HepG2 (cell line): ENCODE measurements at regions not wholly inside any gene's neighbourhood (a gene's known extent, or its start where the extent isn't known, plus 50 kb on each side); places are given as distances from the start of the nearest gene placed in this dataset.

ENCODE experiments used
- ATAC-seq: fragments of 200-7000 bp; cut with Tn5 transposase; 3 replicates; pipeline ENCODE4 v1.9.1; 2020; ENCODE audit warnings: mild to moderate bottlenecking, moderate library complexity
- BruUV-seq: library from RNA; stranded (reverse); fragments of 400-500 nt; replicated peaks from 2 replicates; lab custom pipeline; 2021; lab: Mats Ljungman, UMichigan
- CTCF ChIA-PET: fragments of 300-600 bp; formaldehyde crosslinking; extraction: SDS; loops from one replicate; lab custom pipeline; 2021; ENCODE audit warnings: low total read pairs, inconsistent platforms, low intra/inter-chr PET ratio; lab: Yijun Ruan, JAX
- POLR2A ChIA-PET: fragments of 350-600 bp; sonication (Branson Sonifier 250); formaldehyde crosslinking; loops from one replicate; lab custom pipeline; 2020; ENCODE audit warnings: antibody characterized with exemption, inconsistent platforms; lab: Yijun Ruan, JAX
- DNase-seq: peaks from one replicate; pipeline ENCODE4 v3.0.0-alpha.2; 2015; ENCODE audit warnings: low spot score
- FAIRE-seq: peaks from 3 replicates; lab custom pipeline; 2011; peaks lifted over from hg19 to GRCh38; lab: Jason Lieb, UNC
- H2AFZ ChIP-seq: one replicate; pipeline ENCODE4 v1.6.1; 2011; ENCODE audit warnings: low read length, inconsistent platforms
- H3K27ac ChIP-seq: fragments of 300-600 bp; 3 replicates; pipeline ENCODE4 v1.8.0; 2011; ENCODE audit warnings: mixed run types, mild to moderate bottlenecking, mixed read lengths, low read length, inconsistent platforms; ENCODE audit not compliant: insufficient read depth; ENCODE audit errors: extremely low read length
- H3K27me3 ChIP-seq, 2 experiments: fragments of 200-600 bp in 1 of 2; 2 replicates in 1 of 2; 3 replicates in 1 of 2; pipeline versions ENCODE4 v1.6.0 to v1.8.0; 2011; ENCODE audit warnings: low read length in 2 of 2, mild to moderate bottlenecking in 2 of 2, moderate library complexity in 2 of 2, inconsistent platforms in 1 of 2; ENCODE audit not compliant: insufficient read depth in 2 of 2, control insufficient read depth in 1 of 2
- H3K36me3 ChIP-seq, 2 experiments: fragments of 200-600 bp in 1 of 2; replicated peaks in 1 of 2; 2 replicates in 1 of 2; 3 replicates in 1 of 2; pipeline versions ENCODE4 v1.5.1 to v1.8.0; 2011; ENCODE audit warnings: low read length in 2 of 2, inconsistent platforms in 1 of 2; ENCODE audit not compliant: insufficient read depth in 2 of 2, control insufficient read depth in 1 of 2
- H3K4me1 ChIP-seq: 2 replicates; pipeline ENCODE4 v1.5.1; 2012; ENCODE audit warnings: low read length, inconsistent platforms; ENCODE audit not compliant: insufficient read depth
- H3K4me2 ChIP-seq: 2 replicates; pipeline ENCODE4 v1.6.0; 2011; ENCODE audit warnings: low read depth, low read length, inconsistent platforms
- H3K4me3 ChIP-seq, 3 experiments: fragments of 200-600 bp in 1 of 3; sonication (generic), shearing (Covaris generic) in 1 of 3; replicated peaks in 1 of 3; 2 replicates each; pipeline ENCODE4 v1.5.1; 2011 to 2016; ENCODE audit warnings: low read length in 3 of 3, inconsistent platforms in 2 of 3, low read depth in 2 of 3, mild to moderate bottlenecking in 2 of 3, control low read depth in 1 of 3, mixed read lengths in 1 of 3; ENCODE audit not compliant: insufficient read depth in 1 of 3
- H3K79me2 ChIP-seq: one replicate; pipeline ENCODE4 v1.6.1; 2011; ENCODE audit warnings: low read length, inconsistent platforms; ENCODE audit not compliant: insufficient read depth
- H3K9ac ChIP-seq: 2 replicates; pipeline ENCODE4 v1.6.0; 2011; ENCODE audit warnings: mild to moderate bottlenecking, low read depth, low read length, inconsistent platforms; ENCODE audit not compliant: insufficient read depth
- H3K9me3 ChIP-seq: 2 replicates; pipeline ENCODE4 v1.5.1; 2012; ENCODE audit warnings: mild to moderate bottlenecking, low read length
- H4K20me1 ChIP-seq: 2 replicates; pipeline ENCODE4 v1.6.0; 2011; ENCODE audit warnings: inconsistent platforms, mild to moderate bottlenecking, low read length, moderate library complexity; ENCODE audit not compliant: insufficient read depth
- SOX6 ChIP-seq, 2 experiments: fragments of 450-650 bp in 1 of 2; sonication (generic) in 1 of 2; formaldehyde crosslinking in 1 of 2; IDR thresholded peaks; 2 replicates each; pipeline versions ENCODE4 v1.4.0 to v1.6.1; 2017 to 2020; ENCODE audit warnings: antibody characterized with exemption in 1 of 2, mild to moderate bottlenecking in 1 of 2, missing genetic modification reagents in 1 of 2
- ZFYVE20 ChIP-seq: sonication (generic); formaldehyde crosslinking; IDR thresholded peaks from 2 replicates; pipeline ENCODE4 v1.8.0; 2023; ENCODE audit warnings: low read depth, mild to moderate bottlenecking, moderate library complexity, missing genetic modification reagents, borderline replicate concordance
- whole genome bisulfite sequencing: methylation state at CpG from one replicate; pipeline ENCODE4 v1.1.6; 2017; ENCODE audit warnings: low lambda C conversion rate; 5-methylcytosine and 5-hydroxymethylcytosine counted together
- in situ Hi-C: cut with HindIII; loops from 2 replicates; pipeline ENCODE4 v1.10.0; 2017; ENCODE audit warnings: low pct_unique_long_range_greater_than_20kb; ENCODE audit not compliant: extremely low pct_ligation_motif_present
- intact Hi-C: fragments of 100-400 bp; cut with micrococcal nuclease; formaldehyde crosslinking; loops from one replicate; pipeline ENCODE4 v1.10.0; 2022; ENCODE audit not compliant: unreplicated experiment
- TF ChIP-seq, protein P1 (sequence below): sonication (generic); formaldehyde crosslinking; IDR thresholded peaks from 2 replicates; pipeline ENCODE4 v1.5.0; 2020; ENCODE audit warnings: mild to moderate bottlenecking, missing genetic modification reagents, moderate library complexity
- TF ChIP-seq, protein P2 (sequence below): IDR thresholded peaks from 2 replicates; pipeline ENCODE4 v1.6.1; 2016; ENCODE audit warnings: low read depth, missing genetic modification reagents, missing compliant biosample characterization

- WGBS = 2% methylated on average over 2 of the region's 2 CpGs
- POLR2A ChIA-PET = no interaction called here
- H4K20me1 ChIP-seq = no peaks in the 10 kb centered on the region
- no peak overlapping the region for H3K9ac ChIP-seq
- H3K9me3 ChIP-seq = peaks cover 85% of the 10 kb centered on the region
- intact Hi-C loops (no loop called here), in situ Hi-C loops (no loop called here)
- FAIRE-seq (no peak), DNase-seq (no peak), ATAC-seq (no peak)
- H3K27ac ChIP-seq = no peak overlapping the region
- H3K27me3 ChIP-seq = no peaks in the 10 kb centered on the region
- BruUV-seq = no TSS peak
- TF ChIP-seq, protein P1, sequence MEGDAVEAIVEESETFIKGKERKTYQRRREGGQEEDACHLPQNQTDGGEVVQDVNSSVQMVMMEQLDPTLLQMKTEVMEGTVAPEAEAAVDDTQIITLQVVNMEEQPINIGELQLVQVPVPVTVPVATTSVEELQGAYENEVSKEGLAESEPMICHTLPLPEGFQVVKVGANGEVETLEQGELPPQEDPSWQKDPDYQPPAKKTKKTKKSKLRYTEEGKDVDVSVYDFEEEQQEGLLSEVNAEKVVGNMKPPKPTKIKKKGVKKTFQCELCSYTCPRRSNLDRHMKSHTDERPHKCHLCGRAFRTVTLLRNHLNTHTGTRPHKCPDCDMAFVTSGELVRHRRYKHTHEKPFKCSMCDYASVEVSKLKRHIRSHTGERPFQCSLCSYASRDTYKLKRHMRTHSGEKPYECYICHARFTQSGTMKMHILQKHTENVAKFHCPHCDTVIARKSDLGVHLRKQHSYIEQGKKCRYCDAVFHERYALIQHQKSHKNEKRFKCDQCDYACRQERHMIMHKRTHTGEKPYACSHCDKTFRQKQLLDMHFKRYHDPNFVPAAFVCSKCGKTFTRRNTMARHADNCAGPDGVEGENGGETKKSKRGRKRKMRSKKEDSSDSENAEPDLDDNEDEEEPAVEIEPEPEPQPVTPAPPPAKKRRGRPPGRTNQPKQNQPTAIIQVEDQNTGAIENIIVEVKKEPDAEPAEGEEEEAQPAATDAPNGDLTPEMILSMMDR (CRISPR knock-in tag) = no peak
- TF ChIP-seq, protein P2, sequence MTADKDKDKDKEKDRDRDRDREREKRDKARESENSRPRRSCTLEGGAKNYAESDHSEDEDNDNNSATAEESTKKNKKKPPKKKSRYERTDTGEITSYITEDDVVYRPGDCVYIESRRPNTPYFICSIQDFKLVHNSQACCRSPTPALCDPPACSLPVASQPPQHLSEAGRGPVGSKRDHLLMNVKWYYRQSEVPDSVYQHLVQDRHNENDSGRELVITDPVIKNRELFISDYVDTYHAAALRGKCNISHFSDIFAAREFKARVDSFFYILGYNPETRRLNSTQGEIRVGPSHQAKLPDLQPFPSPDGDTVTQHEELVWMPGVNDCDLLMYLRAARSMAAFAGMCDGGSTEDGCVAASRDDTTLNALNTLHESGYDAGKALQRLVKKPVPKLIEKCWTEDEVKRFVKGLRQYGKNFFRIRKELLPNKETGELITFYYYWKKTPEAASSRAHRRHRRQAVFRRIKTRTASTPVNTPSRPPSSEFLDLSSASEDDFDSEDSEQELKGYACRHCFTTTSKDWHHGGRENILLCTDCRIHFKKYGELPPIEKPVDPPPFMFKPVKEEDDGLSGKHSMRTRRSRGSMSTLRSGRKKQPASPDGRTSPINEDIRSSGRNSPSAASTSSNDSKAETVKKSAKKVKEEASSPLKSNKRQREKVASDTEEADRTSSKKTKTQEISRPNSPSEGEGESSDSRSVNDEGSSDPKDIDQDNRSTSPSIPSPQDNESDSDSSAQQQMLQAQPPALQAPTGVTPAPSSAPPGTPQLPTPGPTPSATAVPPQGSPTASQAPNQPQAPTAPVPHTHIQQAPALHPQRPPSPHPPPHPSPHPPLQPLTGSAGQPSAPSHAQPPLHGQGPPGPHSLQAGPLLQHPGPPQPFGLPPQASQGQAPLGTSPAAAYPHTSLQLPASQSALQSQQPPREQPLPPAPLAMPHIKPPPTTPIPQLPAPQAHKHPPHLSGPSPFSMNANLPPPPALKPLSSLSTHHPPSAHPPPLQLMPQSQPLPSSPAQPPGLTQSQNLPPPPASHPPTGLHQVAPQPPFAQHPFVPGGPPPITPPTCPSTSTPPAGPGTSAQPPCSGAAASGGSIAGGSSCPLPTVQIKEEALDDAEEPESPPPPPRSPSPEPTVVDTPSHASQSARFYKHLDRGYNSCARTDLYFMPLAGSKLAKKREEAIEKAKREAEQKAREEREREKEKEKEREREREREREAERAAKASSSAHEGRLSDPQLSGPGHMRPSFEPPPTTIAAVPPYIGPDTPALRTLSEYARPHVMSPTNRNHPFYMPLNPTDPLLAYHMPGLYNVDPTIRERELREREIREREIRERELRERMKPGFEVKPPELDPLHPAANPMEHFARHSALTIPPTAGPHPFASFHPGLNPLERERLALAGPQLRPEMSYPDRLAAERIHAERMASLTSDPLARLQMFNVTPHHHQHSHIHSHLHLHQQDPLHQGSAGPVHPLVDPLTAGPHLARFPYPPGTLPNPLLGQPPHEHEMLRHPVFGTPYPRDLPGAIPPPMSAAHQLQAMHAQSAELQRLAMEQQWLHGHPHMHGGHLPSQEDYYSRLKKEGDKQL (CRISPR knock-in tag) = no peak
- TF ChIP-seq SOX6 (IDR thresholded peaks at IDR 0.05) (no peak), SOX6 (CRISPR knock-in tag; IDR thresholded peaks at IDR 0.05) (no peak), ZFYVE20 (CRISPR knock-in tag) (no peak)
- H3K36me3 ChIP-seq = no peaks in the 10 kb centered on the region
- no peaks in the 10 kb centered on the region for H3K4me1 ChIP-seq
- H3K4me3 ChIP-seq = no peak overlapping the region
- no peak overlapping the region for H2AFZ ChIP-seq
- H3K4me2 ChIP-seq = no peak overlapping the region
- CTCF ChIA-PET = no interaction called here
- H3K79me2 ChIP-seq = no peaks in the 10 kb centered on the region
Measured at GRCh38 chr14:28020112-28020511, 746.5 kb upstream of the FOXG1 start.
